Left ventricle myocardium superior (tissue), 1 donor: ENCODE measurements at regions not wholly inside any gene's neighbourhood (a gene's known extent, or its start where the extent isn't known, plus 50 kb on each side); places are given as distances from the start of the nearest gene placed in this dataset.
A peak's percentile ranks its signal among the peaks of the same experiment; 100 is the strongest.

ENCODE experiments used
- ATAC-seq: fragments of 200-7000 bp; cut with Tn5 transposase; one replicate; pipeline ENCODE4 v1.9.1; 2020; ENCODE audit warnings: mild to moderate bottlenecking, moderate library complexity
- DNase-seq: peaks from one replicate; pipeline ENCODE4 v3.0.0-alpha.2; 2020
- intact Hi-C: fragments of 100-400 bp; cut with micrococcal nuclease; formaldehyde crosslinking; loops from one replicate; pipeline ENCODE4 v1.11.0; 2022
- donor health status: DM: no; HTN: yes; CAD: no; lungs with severe emphysema.

DNA sequence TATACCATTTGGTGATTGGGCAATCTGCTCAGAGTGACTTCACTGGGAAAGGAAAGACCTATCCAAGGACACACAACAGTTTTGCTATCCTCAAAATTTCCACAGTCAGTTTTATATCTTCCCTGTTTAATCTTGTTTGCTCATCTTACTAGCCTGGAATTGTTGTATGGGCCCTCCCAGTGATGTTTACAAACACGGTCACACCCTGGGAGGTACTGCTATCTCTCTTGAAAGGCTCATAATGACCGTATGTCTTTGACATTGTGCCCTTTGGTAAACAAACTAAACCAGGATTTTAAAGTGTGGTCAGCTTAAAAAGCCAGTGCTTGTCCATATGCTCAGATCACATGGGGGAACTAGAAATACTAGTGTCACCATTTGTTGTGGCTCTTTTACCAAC is 277.0 kb downstream of the CDH2 start:
- ATAC-seq (no peak), DNase-seq (no peak)
- intact Hi-C loops: no loop called here

GRCh38 chr18:27894746-27895145 is 282.2 kb downstream of the CDH2 start:
- no peak for DNase-seq
- no peak for ATAC-seq
- intact Hi-C loops: no loop called here

- ATAC-seq (no peak), DNase-seq (no peak)
- intact Hi-C loops: no loop called here
Observed at GRCh38 chr18:27887711-27888495, 289.0 kb downstream of the CDH2 start.

GRCh38 chr18:27887287-27887686 is 289.6 kb downstream of the CDH2 start:
- ATAC-seq: no peak
- no peak for DNase-seq
- intact Hi-C loops: no loop called here

- ATAC-seq (peak; percentile 69), DNase-seq (no peak)
- intact Hi-C loops: no loop called here
Observed at GRCh38 chr18:27879540-27879939, 297.4 kb downstream of the CDH2 start.

- ATAC-seq (no peak), DNase-seq (no peak)
- intact Hi-C loops: no loop called here
Observed at GRCh38 chr18:27871726-27872125, 305.2 kb downstream of the CDH2 start.

DNA sequence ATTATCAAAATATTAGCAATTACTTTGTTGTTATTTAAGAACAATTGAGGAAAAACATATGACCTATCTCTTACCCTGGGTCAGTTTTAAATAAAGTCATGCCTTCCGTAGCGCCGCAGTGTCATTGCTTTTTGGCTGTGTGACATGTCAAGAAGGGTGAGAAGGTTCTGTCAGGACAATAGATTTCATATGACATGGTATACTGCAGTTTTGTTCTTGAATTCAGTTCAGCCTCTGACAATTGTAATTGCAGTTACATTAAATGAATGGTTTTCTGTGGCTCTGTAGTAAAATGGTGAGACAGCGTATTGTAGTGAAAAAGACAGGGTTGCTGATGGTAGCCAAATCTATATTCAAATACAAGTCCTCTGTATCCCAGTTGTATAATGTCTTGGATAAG is 307.2 kb downstream of the CDH2 start:
- ATAC-seq (no peak), DNase-seq (no peak)
- intact Hi-C loops: no loop called here

GRCh38 chr18:27865431-27865830 is 311.5 kb downstream of the CDH2 start:
- DNase-seq (no peak), ATAC-seq (no peak)
- intact Hi-C loops: no loop called here

GRCh38 chr18:27863780-27864430 is 313.0 kb downstream of the CDH2 start:
- intact Hi-C loops: no loop called here

DNA sequence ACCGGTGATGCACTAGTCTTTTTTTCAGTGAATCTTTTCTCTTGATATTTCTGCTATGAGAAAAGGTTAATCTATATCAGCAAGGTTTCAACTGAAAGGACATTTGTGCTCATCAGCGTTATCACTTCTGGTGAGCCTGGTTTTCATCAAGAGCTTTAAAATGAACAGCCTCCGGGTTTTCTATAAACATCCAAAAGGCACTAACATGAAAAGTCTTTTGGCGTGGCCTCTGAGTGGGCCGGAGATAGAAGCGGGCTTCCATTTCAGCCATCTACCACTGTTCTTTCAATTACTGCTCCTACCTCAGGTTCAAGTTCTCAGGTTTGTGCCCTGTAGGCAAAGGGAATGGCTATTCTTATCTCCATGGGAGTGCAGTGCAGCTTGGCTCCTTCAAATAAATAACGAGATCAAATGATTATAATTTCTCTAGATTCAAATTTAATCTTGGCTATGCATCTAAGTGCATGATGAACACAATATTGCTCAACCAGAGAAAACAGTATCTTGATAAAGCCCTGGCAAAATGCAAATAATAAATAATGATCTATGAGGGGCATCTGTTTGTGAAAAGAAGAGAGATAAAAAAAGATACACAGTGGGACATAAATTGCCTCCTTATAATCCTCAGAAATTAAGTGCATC is 314.8 kb downstream of the CDH2 start:
- no peak for ATAC-seq
- intact Hi-C loops: no loop called here
- no peak for DNase-seq

More at GRCh38 chr18:27863780-27864430, 313.0 kb downstream of the CDH2 start:
- DNase-seq (no peak), ATAC-seq (peak; percentile 51)

DNA sequence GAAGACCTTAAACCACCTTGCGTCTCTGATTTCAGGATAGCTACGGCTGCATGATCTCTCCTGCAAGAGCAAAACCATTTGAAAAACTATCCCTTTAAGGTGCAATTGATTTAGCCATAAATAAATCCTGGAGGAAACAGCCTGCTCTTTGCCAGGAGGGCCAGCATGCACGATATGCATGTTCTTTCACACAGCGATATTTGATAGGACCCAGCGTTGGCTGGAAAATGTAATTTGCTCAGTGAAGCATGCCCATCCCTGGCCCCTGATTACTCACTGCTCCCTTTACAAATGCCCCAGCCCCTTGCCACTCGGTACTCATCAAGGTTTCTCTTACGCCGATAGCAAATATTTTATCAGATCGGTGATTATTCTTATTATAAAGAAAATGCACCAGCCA is 315.4 kb downstream of the CDH2 start:
- intact Hi-C loops: no loop called here
- ATAC-seq (peak; percentile 75), DNase-seq (no peak)

- ATAC-seq: peak; percentile 86
- intact Hi-C loops: no loop called here
- peak; percentile 37 for DNase-seq
Observed at GRCh38 chr18:27860701-27861107, 316.2 kb downstream of the CDH2 start.

DNA sequence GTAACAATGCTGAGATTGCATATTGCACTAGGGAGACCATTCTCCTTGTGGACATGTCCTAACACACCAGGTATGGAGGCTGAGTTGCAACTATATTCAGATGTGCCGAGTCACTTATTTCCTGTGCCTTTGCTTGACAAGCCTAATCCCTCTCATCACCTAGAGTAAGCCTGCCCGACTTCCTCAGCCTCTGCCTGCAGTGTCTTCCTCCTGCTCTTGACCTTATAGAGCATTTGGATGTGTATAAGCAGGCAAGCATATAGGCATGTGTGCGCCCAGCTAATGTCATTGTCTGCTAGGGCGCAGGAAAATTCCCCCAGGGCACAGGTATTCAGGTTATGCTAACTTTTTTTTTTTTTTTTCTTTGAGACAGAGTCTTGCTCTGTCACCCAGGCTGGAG is 316.9 kb downstream of the CDH2 start:
- intact Hi-C loops: no loop called here
- ATAC-seq (no peak), DNase-seq (no peak)

- intact Hi-C loops: no loop called here
- no peak for ATAC-seq
Observed at GRCh38 chr18:27856820-27857219, 320.1 kb downstream of the CDH2 start.

DNA sequence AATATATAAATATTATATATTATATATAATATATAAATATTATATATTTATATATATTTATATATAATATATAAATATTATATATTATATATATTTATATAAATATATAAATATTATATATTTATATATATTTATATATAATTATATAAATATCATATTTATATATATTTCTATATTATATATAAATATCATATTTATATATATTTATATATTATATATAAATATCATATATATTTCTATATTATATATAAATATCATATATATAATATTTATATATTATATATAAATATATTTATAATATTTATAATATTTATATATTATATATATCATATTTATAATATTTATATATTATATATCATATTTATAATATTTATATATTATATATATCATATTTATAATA is 321.4 kb downstream of the CDH2 start:
- intact Hi-C loops: no loop called here
- no peak for DNase-seq
- ATAC-seq: no peak

More at GRCh38 chr18:27856820-27857219, 320.1 kb downstream of the CDH2 start:
- no peak for DNase-seq

- intact Hi-C loops: no loop called here
- DNase-seq: no peak
- no peak for ATAC-seq
Observed at GRCh38 chr18:27854631-27855030, 322.3 kb downstream of the CDH2 start.

DNA sequence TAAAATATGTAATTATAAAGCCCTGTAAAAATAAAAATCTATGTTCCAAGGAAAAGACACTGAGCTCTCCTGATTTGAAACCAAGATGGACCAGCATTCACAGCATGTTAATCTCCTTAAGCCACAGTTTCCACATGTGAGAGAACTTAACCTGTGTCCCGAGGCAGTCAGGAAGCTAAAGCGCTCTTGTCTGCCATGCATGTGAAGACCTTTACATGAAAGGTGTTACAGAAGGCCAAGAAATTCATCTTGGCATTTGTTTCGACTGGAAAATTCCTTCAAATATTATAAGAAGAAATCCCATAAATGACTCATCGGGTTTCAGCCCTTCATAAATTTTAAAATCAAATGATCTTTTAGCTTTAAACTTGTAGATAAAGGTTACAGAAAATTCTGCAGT is 328.6 kb downstream of the CDH2 start:
- ATAC-seq: no peak
- intact Hi-C loops: no loop called here
- no peak for DNase-seq

DNA sequence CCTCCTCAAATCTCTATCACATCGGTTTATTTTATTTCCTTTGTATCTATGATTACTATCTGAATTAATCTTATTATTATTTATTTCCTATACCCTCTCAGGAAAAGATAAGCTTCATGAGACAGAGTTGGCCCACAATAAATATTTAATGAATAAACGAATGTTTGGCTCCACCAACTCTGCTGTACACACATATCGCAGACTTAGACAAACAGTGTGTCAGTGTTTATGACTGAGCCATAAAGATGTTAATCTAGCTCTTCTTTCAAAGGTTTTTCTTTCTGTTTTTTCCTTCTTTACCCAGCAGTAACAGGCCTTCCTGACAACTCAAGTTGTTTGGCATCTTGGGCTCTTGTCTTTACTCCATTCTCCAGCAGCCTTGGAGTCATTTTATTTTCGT is 329.5 kb downstream of the CDH2 start:
- no peak for DNase-seq
- ATAC-seq: no peak
- intact Hi-C loops: no loop called here

- no peak for ATAC-seq
- intact Hi-C loops: no loop called here
- DNase-seq: no peak
Observed at GRCh38 chr18:27845897-27846296, 331.0 kb downstream of the CDH2 start.
